ENCODE measurements at regions not wholly inside any gene's neighbourhood (a gene's known extent, or its start where the extent isn't known, plus 50 kb on each side); places are given as distances from the start of the nearest gene placed in this dataset.

GRCh38 chr12:14272956-14273912, 92.2 kb upstream of the ATF7IP start:
- DNase-seq (ENCODE audit: low spot score in 2 of 2) (no peak), ATAC-seq (no peak)
- peaks cover 9 to 24% of the 10 kb centered on the region in 2 donors for H3K36me3 Mint-ChIP-seq
- H3K9me3 Mint-ChIP-seq: peaks cover 12 to 29% of the 10 kb centered on the region in 2 donors
- no peak overlapping the region for H3K27ac Mint-ChIP-seq

GRCh38 chr12:14273913-14274311, 91.6 kb upstream of the ATF7IP start:
- Mint-ChIP-seq H3K9me3 (peaks cover 12 to 29% of the 10 kb centered on the region in 2 donors), H3K36me3 (peaks cover 9 to 24% of the 10 kb centered on the region in 2 donors), H3K27ac (no peak overlapping the region)
- no peak for DNase-seq (ENCODE audit: low spot score in 2 of 2)
- ATAC-seq: no peak

- DNase-seq (ENCODE audit: low spot score in 2 of 2) (no peak), ATAC-seq (no peak)
- Mint-ChIP-seq H3K27ac (no peak overlapping the region), H3K9me3 (peaks cover 11 to 32% of the 10 kb centered on the region in 2 donors), H3K36me3 (peaks cover 7 to 29% of the 10 kb centered on the region in 2 donors)
These were observed 90.4 kb upstream of the ATF7IP start for GRCh38 chr12:14275111-14275510.

DNA sequence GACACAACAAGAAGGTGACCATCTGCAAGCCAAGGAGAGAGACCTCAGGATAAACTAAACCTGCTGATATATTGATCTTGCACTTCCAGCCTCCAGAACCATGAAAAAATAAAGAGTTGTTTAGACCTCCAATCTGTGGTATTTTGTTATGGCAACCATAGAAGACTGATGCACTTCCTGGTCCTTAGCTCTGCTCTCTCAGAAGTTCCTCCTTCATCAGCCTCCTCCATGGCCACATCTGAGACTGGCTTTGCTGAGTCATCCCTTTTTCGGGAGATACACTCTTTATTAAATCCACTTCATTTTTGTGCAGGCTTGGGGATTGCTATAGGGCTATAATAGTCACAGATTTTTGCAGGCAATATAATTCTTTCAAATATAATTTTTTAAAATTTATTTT, 89.6 kb upstream of the ATF7IP start:
- peak; percentile 55 to 66 for ATAC-seq
- DNase-seq (ENCODE audit: low spot score in 2 of 2): no peak
- peaks cover 4 to 30% of the 10 kb centered on the region in 2 donors for H3K9me3 Mint-ChIP-seq
- peaks cover 3 to 29% of the 10 kb centered on the region in 2 donors for H3K36me3 Mint-ChIP-seq
- no peak overlapping the region for H3K27ac Mint-ChIP-seq

DNA sequence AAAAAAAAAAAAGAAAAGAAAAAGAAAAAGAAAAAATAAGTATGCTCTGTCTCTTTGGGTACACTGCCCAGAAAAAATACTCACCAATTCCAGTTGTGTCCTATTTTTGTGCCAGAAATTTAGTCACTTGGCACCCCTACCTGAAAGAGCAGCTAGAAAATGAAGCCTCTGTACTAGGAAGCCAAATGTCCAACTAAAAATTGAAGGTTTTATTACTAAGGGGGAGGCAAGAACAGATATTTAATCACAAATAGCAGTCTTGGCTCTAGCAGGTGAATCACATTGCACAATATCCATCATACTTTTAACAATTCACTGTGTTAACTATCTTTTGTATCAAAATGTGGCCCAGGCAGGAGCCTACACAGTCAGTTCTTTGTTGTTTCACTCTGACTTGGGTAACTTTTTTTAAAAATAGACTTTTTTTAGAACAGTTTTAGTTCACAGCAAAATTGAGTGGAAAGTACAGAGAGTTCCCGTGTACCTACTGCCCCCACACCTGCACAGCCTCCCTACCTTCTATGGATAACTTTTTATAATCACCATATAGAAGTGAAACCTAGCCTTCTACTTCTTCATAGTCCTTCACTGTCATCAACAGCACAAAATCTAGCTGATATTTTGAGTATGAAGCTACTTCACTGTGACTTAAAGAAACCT, 87.1 kb upstream of the ATF7IP start:
- DNase-seq (ENCODE audit: low spot score in 2 of 2) (no peak), ATAC-seq (peak; percentile 18 to 27)
- Mint-ChIP-seq H3K9me3 (peaks cover 4 to 26% of the 10 kb centered on the region in 2 donors), H3K36me3 (peaks cover 4 to 30% of the 10 kb centered on the region in 2 donors), H3K27ac (peak overlapping the region in 1 of 2 donors; percentile 36)

DNA sequence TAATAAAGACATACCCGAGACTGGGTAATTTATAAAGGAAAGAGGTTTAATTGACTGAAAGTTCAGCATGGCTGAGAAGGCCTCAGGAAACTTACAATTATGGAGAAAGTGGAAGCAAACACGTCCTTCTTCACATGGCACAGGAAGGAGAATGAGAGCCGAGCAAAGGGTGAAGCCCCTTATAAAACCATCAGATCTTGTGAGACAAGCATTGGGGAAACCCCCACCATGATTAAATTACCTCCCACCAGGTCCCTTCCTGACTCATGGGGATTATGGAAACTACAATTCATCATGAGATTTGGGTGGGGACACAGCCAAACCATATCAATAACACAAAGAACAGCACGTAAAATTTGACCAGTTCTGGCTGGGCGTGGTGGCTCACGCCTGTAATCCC, 85.6 kb upstream of the ATF7IP start:
- Mint-ChIP-seq H3K36me3 (peaks cover 4 to 30% of the 10 kb centered on the region in 2 donors), H3K27ac (peak overlapping the region in 1 of 2 donors; percentile 66), H3K9me3 (peaks cover 4 to 22% of the 10 kb centered on the region in 2 donors)
- ATAC-seq: peak in 1 of 2 donors; percentile 74
- no peak for DNase-seq (ENCODE audit: low spot score in 2 of 2)

GRCh38 chr12:14280921-14281320, 84.6 kb upstream of the ATF7IP start:
- Mint-ChIP-seq H3K27ac (no peak overlapping the region), H3K9me3 (peaks cover 4 to 16% of the 10 kb centered on the region in 2 donors), H3K36me3 (peaks cover 4 to 22% of the 10 kb centered on the region in 2 donors)
- ATAC-seq: no peak
- no peak for DNase-seq (ENCODE audit: low spot score in 2 of 2)

GRCh38 chr12:14281539-14281938, 83.9 kb upstream of the ATF7IP start:
- peaks cover 4 to 22% of the 10 kb centered on the region in 2 donors for H3K36me3 Mint-ChIP-seq

DNA sequence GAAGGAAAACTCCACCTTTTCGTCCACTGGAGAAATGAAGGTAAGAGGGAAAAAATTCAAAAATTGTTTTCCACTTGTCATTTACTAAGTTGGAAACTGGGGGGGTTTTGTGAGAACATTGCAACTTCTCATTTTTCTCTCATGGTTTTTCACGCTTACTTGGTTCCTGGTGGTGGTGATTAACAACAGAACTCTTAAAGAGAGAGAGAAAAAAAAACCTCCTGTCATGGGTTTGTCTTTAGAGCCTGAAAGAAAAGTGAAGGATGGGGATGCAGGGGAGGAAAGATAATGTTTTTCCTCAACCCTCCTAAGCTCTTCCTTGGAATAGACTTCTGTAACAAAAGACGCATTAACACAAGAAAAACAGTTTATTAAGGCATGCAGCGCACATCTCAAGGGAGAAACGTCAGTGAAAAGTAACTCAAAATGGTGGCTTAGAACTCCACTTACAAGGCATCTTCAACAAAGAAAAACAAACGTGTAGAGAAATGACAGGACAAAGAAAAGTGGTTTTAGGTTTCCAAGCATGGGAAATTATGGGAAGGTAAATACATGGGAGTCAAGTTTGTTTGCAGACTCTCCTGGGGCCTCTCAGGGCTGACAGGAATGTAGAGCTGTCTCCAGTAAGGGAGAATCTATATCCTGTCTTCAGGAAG, 81.9 kb upstream of the ATF7IP start:
- peaks cover 4 to 17% of the 10 kb centered on the region in 2 donors for H3K36me3 Mint-ChIP-seq
- H3K9me3 Mint-ChIP-seq: peaks cover 4 to 11% of the 10 kb centered on the region in 2 donors
- ATAC-seq (no peak), DNase-seq (ENCODE audit: low spot score in 2 of 2) (no peak)
- no peak overlapping the region for H3K27ac Mint-ChIP-seq

More at GRCh38 chr12:14281539-14281938, 83.9 kb upstream of the ATF7IP start:
- DNase-seq (ENCODE audit: low spot score in 2 of 2) (no peak), ATAC-seq (no peak)
- H3K9me3 Mint-ChIP-seq: peaks cover 4 to 16% of the 10 kb centered on the region in 2 donors
- H3K27ac Mint-ChIP-seq: no peak overlapping the region

DNA sequence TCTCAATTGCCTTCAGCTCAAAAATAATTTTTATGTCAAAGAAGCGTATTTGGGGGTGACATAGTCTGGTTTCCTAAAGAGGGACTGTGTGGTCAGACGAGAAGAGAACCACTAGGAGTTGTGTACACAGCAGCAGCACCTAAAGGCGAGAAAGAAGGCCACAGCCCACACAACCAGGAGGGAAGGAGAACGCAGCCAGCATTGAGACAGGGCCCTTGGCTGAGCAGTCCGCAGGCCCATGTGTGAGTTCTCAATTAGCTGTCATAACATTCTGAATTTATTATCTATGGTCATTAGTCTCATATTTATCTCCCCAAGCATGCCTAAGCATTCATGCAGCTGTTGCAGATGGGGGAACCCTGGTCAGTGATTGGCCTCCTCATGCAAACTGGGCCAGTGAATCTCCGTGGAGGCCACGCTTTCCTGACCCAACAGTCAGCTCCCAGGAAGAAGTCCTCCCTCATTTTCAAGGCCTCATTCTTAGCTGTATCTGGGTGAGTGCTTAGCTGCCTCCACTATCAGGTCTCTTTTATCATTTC, 81.2 kb upstream of the ATF7IP start:
- DNase-seq (ENCODE audit: low spot score in 2 of 2): no peak
- peaks cover 9 to 22% of the 10 kb centered on the region in 2 donors for H3K36me3 Mint-ChIP-seq
- peak overlapping the region in 1 of 2 donors; percentile 12 for H3K27ac Mint-ChIP-seq
- no peak for ATAC-seq
- H3K9me3 Mint-ChIP-seq: peaks cover 8 to 11% of the 10 kb centered on the region in 2 donors

- DNase-seq (ENCODE audit: low spot score in 2 of 2) (no peak), ATAC-seq (no peak)
- peaks cover 5 to 6% of the 10 kb centered on the region in 2 donors for H3K36me3 Mint-ChIP-seq
- no peak overlapping the region for H3K27ac Mint-ChIP-seq
- H3K9me3 Mint-ChIP-seq: peaks cover 3 to 14% of the 10 kb centered on the region in 2 donors
These were observed 75.9 kb upstream of the ATF7IP start for GRCh38 chr12:14289601-14290000.

- no peak for DNase-seq (ENCODE audit: low spot score in 2 of 2)
- H3K9me3 Mint-ChIP-seq: peaks cover 6 to 19% of the 10 kb centered on the region in 2 donors
- ATAC-seq: no peak
- H3K36me3 Mint-ChIP-seq: peaks cover 5 to 12% of the 10 kb centered on the region in 2 donors
- no peak overlapping the region for H3K27ac Mint-ChIP-seq
These were observed 74.5 kb upstream of the ATF7IP start for GRCh38 chr12:14290951-14291350.

DNA sequence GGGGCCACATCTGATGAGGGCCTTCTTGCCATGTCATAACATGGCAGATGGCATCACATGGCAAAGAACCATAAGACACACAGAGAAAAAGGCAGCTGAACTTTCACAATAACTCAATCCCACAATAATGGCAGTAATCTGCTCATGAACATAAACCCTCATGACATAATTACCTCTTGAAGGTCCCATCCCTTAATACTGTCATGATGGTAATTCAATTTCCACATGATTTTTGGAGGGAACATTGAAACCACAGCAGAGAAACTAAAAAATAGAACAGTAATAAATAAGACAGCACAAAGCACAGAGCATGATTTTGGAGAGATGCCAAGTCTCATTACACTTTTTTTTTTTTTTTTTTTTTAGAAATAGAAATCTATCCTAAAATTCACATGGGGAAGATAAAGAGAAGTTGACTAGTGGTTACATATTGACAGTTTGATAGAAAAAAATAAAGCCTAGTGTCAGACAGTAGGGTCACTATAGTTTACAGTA, 61.8 kb upstream of the ATF7IP start:
- no peak overlapping the region for H3K27ac Mint-ChIP-seq
- DNase-seq (ENCODE audit: low spot score in 2 of 2) (no peak), ATAC-seq (no peak)
- no peaks in the 10 kb centered on the region for H3K36me3 Mint-ChIP-seq
- peaks cover 0 to 22% of the 10 kb centered on the region in 2 donors for H3K9me3 Mint-ChIP-seq

DNA sequence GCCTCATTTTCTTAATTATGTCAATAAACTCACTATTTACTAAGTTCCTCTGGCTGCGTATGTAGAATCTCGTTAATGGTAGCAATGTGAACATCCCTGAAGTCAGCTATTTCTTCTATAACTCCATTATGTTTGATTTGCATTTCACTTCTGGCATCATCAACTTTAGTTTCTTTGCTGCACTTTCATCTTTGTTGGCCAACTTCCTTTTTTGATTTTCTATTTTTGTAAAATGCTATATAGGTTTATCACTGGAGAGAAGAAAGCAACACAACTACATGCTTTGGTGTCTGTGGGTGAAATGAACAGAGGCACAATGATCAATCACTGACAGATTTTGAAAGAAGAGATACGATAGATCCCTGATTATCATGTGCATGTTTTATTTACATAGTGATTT, 58.5 kb upstream of the ATF7IP start:
- Mint-ChIP-seq H3K9me3 (peaks cover 0 to 10% of the 10 kb centered on the region in 2 donors), H3K27ac (no peak overlapping the region), H3K36me3 (no peaks in the 10 kb centered on the region)
- DNase-seq (ENCODE audit: low spot score in 2 of 2): no peak
- ATAC-seq: no peak

GRCh38 chr12:14308516-14308915, 57.0 kb upstream of the ATF7IP start:
- Mint-ChIP-seq H3K36me3 (no peaks in the 10 kb centered on the region), H3K27ac (no peak overlapping the region), H3K9me3 (peaks cover 0 to 10% of the 10 kb centered on the region in 2 donors)
- DNase-seq (ENCODE audit: low spot score in 2 of 2) (no peak), ATAC-seq (no peak)

- no peak for ATAC-seq
- H3K27ac Mint-ChIP-seq: no peak overlapping the region
These were observed 54.6 kb upstream of the ATF7IP start for GRCh38 chr12:14310866-14311265.

More at GRCh38 chr12:14310866-14311265, 54.6 kb upstream of the ATF7IP start:
- Mint-ChIP-seq H3K36me3 (no peaks in the 10 kb centered on the region), H3K9me3 (peaks cover 0 to 5% of the 10 kb centered on the region in 2 donors)
- DNase-seq (ENCODE audit: low spot score in 2 of 2): no peak

All from activated naive CD4-positive, alpha-beta T cell treated with anti-CD3 and anti-CD28 coated beads, Interleukin-2, amount 50 U/mL, for 72 hours (primary cell).